ENCODE measurements at regions not wholly inside any gene's neighbourhood (a gene's known extent, or its start where the extent isn't known, plus 50 kb on each side); places are given as distances from the start of the nearest gene placed in this dataset.
A peak's percentile ranks its signal among the peaks of the same experiment; 100 is the strongest.

- TF ChIP-seq EZH2phosphoT487 (IDR thresholded peaks at IDR 0.05; ENCODE audit: insufficient read depth, low read depth) = no peak
- TF ChIP-seq EZH2 (IDR thresholded peaks at IDR 0.05; ENCODE audit: insufficient read depth, poor library complexity, severe bottlenecking) = no peak
- Histone ChIP-seq H3K36me3 (ENCODE audit: low read depth) (no peaks in the 10 kb centered on the region), H3K4me1 (ENCODE audit: insufficient read depth) (0 out of 2 replicates have a peak, but pooled peaks cover 8% of the 10 kb centered on the region), H3K27ac (no peak overlapping the region), H3K9ac (no peak overlapping the region), H2AFZ (no peak overlapping the region), H3K79me2 (ENCODE audit: insufficient read depth) (no peaks in the 10 kb centered on the region), H4K20me1 (ENCODE audit: insufficient read depth) (no peaks in the 10 kb centered on the region), H3K4me2 (ENCODE audit: unreplicated experiment) (no peak overlapping the region), H3K9me2 (ENCODE audit: insufficient read depth) (no peaks in the 10 kb centered on the region), H3K9me3 (ENCODE audit: low read depth) (no peaks in the 10 kb centered on the region), H3K27me3 (replicated peaks; ENCODE audit: insufficient read depth) (no peaks in the 10 kb centered on the region), H3K4me3 (no peak overlapping the region), H3F3A (ENCODE audit: insufficient read depth) (no peaks in the 10 kb centered on the region)
- in situ Hi-C loops (cut with MboI) = no loop called here
- no peak for DNase-seq
- 89% methylated on average over 16 of the region's 16 CpGs for WGBS, 2 experiments (ENCODE audit: low coverage in 1 of 2, low lambda C conversion rate in 2 of 2, missing lambda C conversion rate in 2 of 2)
These were observed 103.6 kb upstream of the IER5L start for GRCh38 chr9:129281506-129282145.

DNA sequence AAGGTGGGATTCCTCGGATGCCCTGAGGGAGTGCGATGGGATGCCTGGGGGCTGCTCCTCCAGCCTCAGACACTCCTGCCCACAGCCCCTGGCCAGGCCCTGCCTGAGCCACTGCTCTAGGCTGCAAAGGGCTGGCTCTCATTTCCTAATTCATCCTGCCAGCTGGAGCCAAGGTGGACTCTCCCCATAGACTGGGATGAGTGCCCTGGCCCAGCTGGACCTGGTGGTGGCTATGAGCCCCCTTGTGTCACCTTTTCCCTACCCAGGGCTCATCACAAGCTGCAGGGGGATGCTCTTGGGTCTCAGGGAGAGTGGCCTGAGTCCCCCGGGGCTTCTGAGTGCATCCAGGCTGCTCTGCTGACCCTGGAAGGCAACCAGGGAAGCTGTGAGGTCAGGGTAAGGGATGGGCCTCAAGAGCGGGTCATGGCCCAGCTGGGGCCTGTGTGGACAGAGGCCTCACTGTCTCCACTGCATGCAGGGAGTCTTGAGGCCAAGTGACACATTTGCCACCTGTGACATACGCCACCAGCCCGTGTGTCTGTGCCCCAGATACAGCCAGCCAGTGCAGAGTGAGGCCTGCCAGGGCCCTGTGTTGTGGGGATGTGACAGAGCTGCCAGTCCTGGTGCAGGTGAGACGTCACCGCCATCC, 102.7 kb upstream of the IER5L start:
- DNase-seq = no peak
- TF ChIP-seq EZH2 (IDR thresholded peaks at IDR 0.05; ENCODE audit: insufficient read depth, poor library complexity, severe bottlenecking) = no peak
- no peak for TF ChIP-seq EZH2phosphoT487 (IDR thresholded peaks at IDR 0.05; ENCODE audit: insufficient read depth, low read depth)
- no peaks in the 10 kb centered on the region for H3F3A ChIP-seq (ENCODE audit: insufficient read depth)
- in situ Hi-C loops (cut with MboI) = no loop called here
- H3K4me1 ChIP-seq (ENCODE audit: insufficient read depth) = 0 out of 2 replicates have a peak, but pooled peaks cover 8% of the 10 kb centered on the region
- H3K9me2 ChIP-seq (ENCODE audit: insufficient read depth) = no peaks in the 10 kb centered on the region
- no peaks in the 10 kb centered on the region for H3K79me2 ChIP-seq (ENCODE audit: insufficient read depth)
- no peak overlapping the region for H3K4me2 ChIP-seq (ENCODE audit: unreplicated experiment)
- no peaks in the 10 kb centered on the region for H4K20me1 ChIP-seq (ENCODE audit: insufficient read depth)
- H3K36me3 ChIP-seq (ENCODE audit: low read depth) = no peaks in the 10 kb centered on the region
- H2AFZ ChIP-seq = no peak overlapping the region
- no peak overlapping the region for H3K27ac ChIP-seq
- H3K4me3 ChIP-seq = no peak overlapping the region
- no peaks in the 10 kb centered on the region for H3K9me3 ChIP-seq (ENCODE audit: low read depth)
- no peaks in the 10 kb centered on the region for H3K27me3 ChIP-seq (replicated peaks; ENCODE audit: insufficient read depth)
- 93 to 95% methylated on average over 8 of the region's 8 CpGs for WGBS, 2 experiments (ENCODE audit: low coverage in 1 of 2, low lambda C conversion rate in 2 of 2, missing lambda C conversion rate in 2 of 2)
- H3K9ac ChIP-seq = no peak overlapping the region

GRCh38 chr9:129280236-129280622, 102.2 kb upstream of the IER5L start:
- in situ Hi-C loops (cut with MboI) = no loop called here
- Histone ChIP-seq H3K9me2 (ENCODE audit: insufficient read depth) (no peaks in the 10 kb centered on the region), H3F3A (ENCODE audit: insufficient read depth) (no peaks in the 10 kb centered on the region), H3K27ac (no peak overlapping the region), H4K20me1 (ENCODE audit: insufficient read depth) (no peaks in the 10 kb centered on the region), H3K79me2 (ENCODE audit: insufficient read depth) (no peaks in the 10 kb centered on the region), H3K36me3 (ENCODE audit: low read depth) (no peaks in the 10 kb centered on the region), H2AFZ (no peak overlapping the region), H3K27me3 (replicated peaks; ENCODE audit: insufficient read depth) (no peaks in the 10 kb centered on the region), H3K4me2 (ENCODE audit: unreplicated experiment) (no peak overlapping the region), H3K4me1 (ENCODE audit: insufficient read depth) (0 out of 2 replicates have a peak, but pooled peaks cover 8% of the 10 kb centered on the region), H3K9me3 (ENCODE audit: low read depth) (no peaks in the 10 kb centered on the region), H3K4me3 (no peak overlapping the region), H3K9ac (no peak overlapping the region)
- 82 to 85% methylated on average over 8 of the region's 8 CpGs for WGBS, 2 experiments (ENCODE audit: low coverage in 1 of 2, low lambda C conversion rate in 2 of 2, missing lambda C conversion rate in 2 of 2)
- no peak for DNase-seq
- TF ChIP-seq EZH2phosphoT487 (IDR thresholded peaks at IDR 0.05; ENCODE audit: insufficient read depth, low read depth) = no peak
- TF ChIP-seq EZH2 (IDR thresholded peaks at IDR 0.05; ENCODE audit: insufficient read depth, poor library complexity, severe bottlenecking) = no peak

GRCh38 chr9:129278391-129279237, 100.6 kb upstream of the IER5L start:
- H3K4me3 ChIP-seq = no peak overlapping the region
- H4K20me1 ChIP-seq (ENCODE audit: insufficient read depth) = no peaks in the 10 kb centered on the region
- no peaks in the 10 kb centered on the region for H3K79me2 ChIP-seq (ENCODE audit: insufficient read depth)
- in situ Hi-C loops (cut with MboI) = no loop called here
- peak; percentile 45 for DNase-seq
- H3K27me3 ChIP-seq (replicated peaks; ENCODE audit: insufficient read depth) = no peaks in the 10 kb centered on the region
- no peaks in the 10 kb centered on the region for H3K36me3 ChIP-seq (ENCODE audit: low read depth)
- H2AFZ ChIP-seq = no peak overlapping the region
- WGBS, 2 experiments (ENCODE audit: low coverage in 1 of 2, low lambda C conversion rate in 2 of 2, missing lambda C conversion rate in 2 of 2) = 25 to 32% methylated on average over 15 to 16 of the region's 16 CpGs
- TF ChIP-seq EZH2phosphoT487 (IDR thresholded peaks at IDR 0.05; ENCODE audit: insufficient read depth, low read depth) = no peak
- TF ChIP-seq EZH2 (IDR thresholded peaks at IDR 0.05; ENCODE audit: insufficient read depth, poor library complexity, severe bottlenecking) = no peak
- no peak overlapping the region for H3K9ac ChIP-seq
- no peaks in the 10 kb centered on the region for H3F3A ChIP-seq (ENCODE audit: insufficient read depth)
- H3K9me2 ChIP-seq (ENCODE audit: insufficient read depth) = no peaks in the 10 kb centered on the region
- H3K4me1 ChIP-seq (ENCODE audit: insufficient read depth) = 0 out of 2 replicates have a peak, but pooled peaks cover 8% of the 10 kb centered on the region
- H3K9me3 ChIP-seq (ENCODE audit: low read depth) = no peaks in the 10 kb centered on the region
- H3K4me2 ChIP-seq (ENCODE audit: unreplicated experiment) = no peak overlapping the region
- H3K27ac ChIP-seq = no peak overlapping the region

Measured in GM23248 (cell line).